GM11168 (cell line): ENCODE measurements at regions not wholly inside any gene's neighbourhood (a gene's known extent, or its start where the extent isn't known, plus 50 kb on each side); places are given as distances from the start of the nearest gene placed in this dataset.

Experiments
- in situ Hi-C: fragments of 300-500 bp; cut with MboI; formaldehyde crosslinking; loops from one replicate; pipeline ENCODE4 v1.12.0; 2022; ENCODE audit warnings: low sequenced_read_pairs; ENCODE audit not compliant: unreplicated experiment

DNA sequence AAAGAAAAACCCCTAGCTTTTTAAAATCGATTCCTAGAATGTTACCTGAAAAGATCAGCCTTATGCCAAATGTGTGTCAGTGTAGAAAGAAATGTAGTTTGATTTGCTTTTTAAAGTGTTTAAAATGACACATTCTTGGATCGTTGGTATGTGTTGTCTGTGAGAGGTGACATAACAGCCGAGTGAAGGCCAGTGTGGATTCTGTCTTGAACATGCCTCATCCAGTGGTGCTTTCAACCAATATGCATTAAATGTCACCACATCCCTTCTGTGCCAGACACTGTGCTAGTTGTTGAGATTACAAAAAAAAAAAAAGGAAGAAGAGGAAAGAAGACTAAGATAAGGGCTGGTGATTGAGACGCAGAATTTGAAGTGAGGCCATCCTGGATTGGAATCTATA lies 994.2 kb upstream of the TENM3 start:
- in situ Hi-C loops = no loop called here

DNA sequence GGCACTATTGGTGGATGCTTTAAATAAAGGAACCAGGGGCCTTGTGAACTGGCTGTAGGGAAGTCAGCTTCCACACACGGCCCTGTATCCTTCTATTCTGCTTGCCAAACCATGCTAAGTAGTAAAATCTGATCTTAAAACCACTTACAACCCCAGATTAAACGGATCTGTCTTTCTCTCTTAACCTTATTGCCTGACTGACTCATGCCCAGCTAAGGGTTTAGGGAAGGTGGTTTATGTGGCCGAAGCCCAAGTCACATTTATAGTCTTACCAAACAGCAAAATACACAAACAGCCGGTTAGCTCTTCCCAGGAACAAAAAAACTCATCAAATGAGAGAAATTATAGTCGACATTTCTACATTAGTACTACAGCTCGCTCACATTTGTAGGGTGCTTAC lies 988.4 kb upstream of the TENM3 start:
- in situ Hi-C loops = no loop called here

- in situ Hi-C loops = no loop called here
Measured at GRCh38 chr4:181258569-181258968, 984.6 kb upstream of the TENM3 start.

DNA sequence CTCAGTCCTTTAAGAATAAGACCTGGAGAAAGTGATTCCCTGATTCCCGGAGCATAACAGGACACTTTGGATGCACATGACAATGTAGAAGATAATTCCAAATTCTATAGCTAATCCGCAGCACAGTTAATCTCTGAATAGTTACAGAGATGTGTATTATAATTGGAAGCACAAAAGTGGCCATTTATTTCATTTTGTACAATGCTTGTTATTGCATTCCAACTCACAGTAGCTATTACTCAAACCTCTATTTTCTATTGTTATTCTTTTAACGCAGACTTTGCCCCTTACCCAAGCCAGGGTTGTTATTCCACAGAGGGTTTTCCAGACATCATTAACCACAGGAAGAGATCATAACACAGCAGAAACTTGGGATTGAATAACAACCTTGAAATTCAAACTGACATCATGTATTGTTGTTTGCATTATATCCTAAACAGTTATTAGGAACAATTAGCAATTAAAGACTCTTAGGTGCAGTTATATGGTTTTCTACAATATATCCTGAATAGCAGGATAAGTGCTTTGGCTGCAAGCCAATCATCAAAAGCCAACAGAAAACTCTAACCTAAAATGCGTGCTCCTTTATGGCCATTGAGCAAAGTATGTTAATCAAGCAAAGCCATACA lies 984.0 kb upstream of the TENM3 start:
- in situ Hi-C loops = no loop called here

DNA sequence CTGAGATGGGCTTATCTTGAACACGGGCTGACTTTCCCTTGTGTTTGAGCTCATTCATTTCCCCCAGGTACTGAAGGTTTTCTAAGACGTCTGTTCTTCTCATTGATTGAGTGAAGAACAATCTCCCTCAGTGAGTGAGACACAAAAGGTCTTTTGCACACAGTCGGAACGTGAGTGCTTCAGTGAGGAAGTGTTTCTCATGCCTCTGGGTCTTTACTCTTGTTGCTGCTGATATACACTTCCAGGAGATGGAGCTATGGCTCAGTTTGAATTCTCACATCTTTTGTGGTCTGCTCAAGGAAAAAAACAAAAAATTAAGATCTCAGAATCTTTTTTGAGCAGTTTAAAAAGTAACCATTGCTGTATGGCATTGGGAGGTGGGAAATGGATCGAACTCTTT lies 981.9 kb upstream of the TENM3 start:
- in situ Hi-C loops = no loop called here

DNA sequence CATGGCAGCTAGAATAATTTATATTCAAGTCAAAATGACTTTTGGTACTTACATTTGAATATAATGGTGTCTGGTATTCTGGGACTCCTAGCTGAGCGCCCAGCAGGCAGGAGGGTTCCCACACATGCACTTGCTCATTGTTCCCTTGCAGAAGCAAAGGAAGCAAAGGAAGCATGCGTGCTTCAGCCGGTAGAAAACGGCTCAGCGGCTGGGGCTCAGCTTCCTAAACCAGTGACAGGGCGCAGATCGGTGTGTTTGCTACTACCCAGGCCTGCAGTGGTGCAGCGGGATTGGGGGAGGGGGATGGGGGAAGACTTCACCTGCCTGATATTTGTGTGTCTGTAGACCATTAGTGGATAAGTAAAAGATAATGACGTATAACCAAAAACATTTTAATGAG lies 978.3 kb upstream of the TENM3 start:
- in situ Hi-C loops = no loop called here

- in situ Hi-C loops = no loop called here
Measured at GRCh38 chr4:181265370-181265769, 977.8 kb upstream of the TENM3 start.

DNA sequence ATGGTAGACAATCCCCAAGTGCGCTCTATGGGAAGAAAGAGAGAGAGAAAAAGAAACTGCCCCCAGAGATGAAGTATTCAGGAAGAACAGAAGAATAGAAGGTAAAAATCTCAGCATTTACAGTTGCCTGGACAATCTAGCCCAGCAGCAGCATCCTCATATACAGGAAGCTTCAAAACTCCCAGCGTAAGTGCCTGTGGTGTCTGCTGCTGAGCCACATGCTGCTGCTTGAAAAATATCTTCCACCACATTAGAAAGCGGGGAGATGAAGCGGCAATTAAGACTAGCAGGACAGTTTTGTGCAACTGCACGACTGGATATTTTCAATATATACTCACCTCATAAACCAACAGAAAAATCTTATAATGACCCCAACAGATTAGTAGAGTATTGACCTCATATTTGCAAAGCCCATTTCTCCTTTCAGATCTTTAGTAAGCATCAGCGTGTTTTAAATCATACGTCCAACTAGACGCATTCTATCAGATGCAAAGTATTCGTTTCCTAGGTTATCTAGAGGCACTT lies 972.0 kb upstream of the TENM3 start:
- in situ Hi-C loops = no loop called here

GRCh38 chr4:181272422-181272821 lies 970.8 kb upstream of the TENM3 start:
- in situ Hi-C loops = no loop called here

DNA sequence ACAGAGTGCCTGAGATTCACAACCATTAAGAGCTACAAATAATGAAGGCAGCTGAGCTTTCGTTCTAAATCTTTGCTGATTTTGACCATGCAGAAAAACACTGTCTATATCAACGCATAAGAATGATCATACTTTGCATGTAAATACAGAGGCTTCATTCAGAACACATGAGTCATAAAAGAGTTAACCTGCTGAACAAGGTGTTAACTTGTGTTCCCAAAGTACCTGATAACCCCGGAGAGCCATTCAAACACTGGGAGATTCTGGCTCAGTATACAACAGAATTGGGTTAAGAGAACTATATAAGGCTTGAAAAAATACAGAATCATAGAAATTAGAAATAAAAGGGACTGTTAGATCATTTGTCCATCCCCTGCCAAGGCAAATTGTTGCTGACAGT lies 964.3 kb upstream of the TENM3 start:
- in situ Hi-C loops = no loop called here

DNA sequence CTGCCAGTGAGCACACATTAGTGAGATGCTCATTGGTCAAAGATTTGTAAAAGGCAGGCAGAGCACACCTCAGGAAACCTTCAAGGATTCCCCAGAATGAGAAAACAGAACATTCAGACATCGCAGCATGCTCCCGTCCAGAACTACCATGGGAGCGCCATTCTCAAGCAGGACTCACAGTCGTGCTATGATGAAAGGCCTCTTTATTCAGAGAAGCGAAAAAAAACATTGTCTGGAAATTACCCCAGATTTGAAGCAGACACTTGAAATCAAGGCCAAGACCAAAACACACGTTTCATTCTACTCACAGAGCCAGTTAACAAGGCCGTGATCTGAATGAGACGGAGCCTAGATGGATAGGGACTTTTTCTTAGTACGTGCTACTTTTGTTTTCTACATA lies 961.8 kb upstream of the TENM3 start:
- in situ Hi-C loops = no loop called here

- in situ Hi-C loops = no loop called here
Measured at GRCh38 chr4:181289198-181289597, 954.0 kb upstream of the TENM3 start.

- in situ Hi-C loops = no loop called here
Measured at GRCh38 chr4:181291615-181292014, 951.6 kb upstream of the TENM3 start.

DNA sequence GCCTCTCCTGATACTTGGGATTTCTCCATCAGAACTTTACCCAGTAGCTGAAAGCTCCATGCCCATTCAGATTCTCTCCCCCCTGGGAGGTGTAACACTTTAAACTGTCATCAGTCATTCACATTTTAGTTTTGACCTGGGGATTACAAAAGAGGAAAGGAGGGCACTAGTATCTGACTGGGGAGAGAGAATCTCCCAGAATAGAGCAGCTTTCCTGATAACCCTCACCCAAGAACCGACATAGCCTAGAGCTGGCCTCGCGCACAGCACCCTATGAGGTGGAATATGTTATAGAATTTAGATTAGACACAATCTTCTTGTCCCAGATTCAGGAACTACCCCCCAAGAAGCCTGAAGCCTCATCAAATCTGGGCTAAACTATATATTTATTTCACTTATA lies 950.2 kb upstream of the TENM3 start:
- in situ Hi-C loops = no loop called here

- in situ Hi-C loops = no loop called here
Measured at GRCh38 chr4:181293541-181293940, 949.7 kb upstream of the TENM3 start.

- in situ Hi-C loops = no loop called here
Measured at GRCh38 chr4:181294421-181294820, 948.8 kb upstream of the TENM3 start.

GRCh38 chr4:181301735-181302710 lies 941.2 kb upstream of the TENM3 start:
- in situ Hi-C loops = no loop called here

- in situ Hi-C loops = no loop called here
Measured at GRCh38 chr4:181307824-181308223, 935.4 kb upstream of the TENM3 start.

GRCh38 chr4:181308476-181309312 lies 934.5 kb upstream of the TENM3 start:
- in situ Hi-C loops = no loop called here

GRCh38 chr4:181312066-181312465 lies 931.1 kb upstream of the TENM3 start:
- in situ Hi-C loops = no loop called here

DNA sequence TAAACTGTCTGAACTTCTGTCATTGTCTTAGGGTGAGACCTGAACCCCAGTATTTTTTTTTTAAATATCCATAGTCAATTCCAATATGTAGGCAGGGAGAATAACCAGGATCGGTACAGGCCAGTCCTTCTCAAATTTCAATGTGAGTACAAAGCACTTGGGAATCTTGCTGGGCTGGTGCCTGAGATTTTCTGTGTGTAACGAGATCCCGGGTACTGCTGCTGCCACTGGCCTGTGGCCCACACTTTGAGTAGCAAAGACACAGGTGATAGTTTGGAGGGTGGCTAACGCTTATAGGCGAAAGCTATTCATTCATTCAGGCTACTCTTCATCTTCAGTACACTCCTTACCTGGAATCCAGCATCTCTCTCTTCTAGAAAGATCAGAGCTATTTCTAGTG lies 923.6 kb upstream of the TENM3 start:
- in situ Hi-C loops = no loop called here
